Ectodermal cell (in vitro differentiated cells): ENCODE measurements at regions not wholly inside any gene's neighbourhood (a gene's known extent, or its start where the extent isn't known, plus 50 kb on each side); places are given as distances from the start of the nearest gene placed in this dataset.

Experiments
- H3K27ac ChIP-seq: 2 replicates; pipeline ENCODE4 v1.7.0; 2013; ENCODE audit warnings: mild to moderate bottlenecking, low read depth, low read length; ENCODE audit not compliant: insufficient read depth, poor library complexity, severe bottlenecking
- H3K27me3 ChIP-seq: 2 replicates; pipeline ENCODE4 v1.7.0; 2013; ENCODE audit warnings: mild to moderate bottlenecking, low read length; ENCODE audit not compliant: insufficient read depth, control insufficient read depth, poor library complexity, severe bottlenecking
- H3K36me3 ChIP-seq: one replicate; pipeline ENCODE4 v1.7.0; 2013; ENCODE audit warnings: low read length; ENCODE audit not compliant: control insufficient read depth, insufficient read depth
- H3K4me1 ChIP-seq: one replicate; pipeline ENCODE4 v1.7.0; 2013; ENCODE audit warnings: low read length; ENCODE audit not compliant: control insufficient read depth, insufficient read depth
- H3K4me3 ChIP-seq: 2 replicates; pipeline ENCODE4 v1.7.0; 2013; ENCODE audit warnings: low read depth, low read length, control low read depth; ENCODE audit not compliant: insufficient read depth
- H3K9me3 ChIP-seq: 2 replicates; pipeline ENCODE4 v1.7.0; 2013; ENCODE audit warnings: mild to moderate bottlenecking, low read length, moderate library complexity; ENCODE audit not compliant: control insufficient read depth
- WGBS, 2 experiments: methylation state at CpG; one replicate each; pipeline ENCODE4 v1.1.7; 2013; ENCODE audit warnings: missing lambda C conversion rate in 2 of 2; 5-methylcytosine and 5-hydroxymethylcytosine counted together

DNA sequence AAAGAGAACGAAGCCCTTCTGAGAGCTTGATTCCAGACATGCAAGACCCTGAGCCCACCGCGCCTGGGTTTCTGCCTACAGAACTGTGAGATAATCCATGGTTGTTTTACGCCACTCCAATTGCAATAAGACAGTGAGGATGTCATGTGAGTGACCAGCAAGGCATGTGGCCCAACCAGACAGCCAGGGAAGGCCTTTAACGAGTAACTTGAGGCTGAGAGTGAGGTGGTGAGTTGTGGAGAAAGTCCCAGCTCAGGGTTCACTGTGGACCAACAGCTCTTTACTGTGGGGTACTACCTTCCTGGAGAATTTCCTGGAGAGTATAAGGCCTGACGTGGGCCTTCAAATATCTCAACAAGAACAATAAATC lies 153.9 kb downstream of the ETS2 start:
- Histone ChIP-seq H3K36me3 (no peaks in the 10 kb centered on the region), H3K4me1 (no peaks in the 10 kb centered on the region), H3K27ac (no peak overlapping the region), H3K27me3 (no peaks in the 10 kb centered on the region), H3K4me3 (no peak overlapping the region), H3K9me3 (no peaks in the 10 kb centered on the region)
- WGBS, 2 experiments, result 94 to 95% methylated on average over 6 of the region's 6 CpGs

DNA sequence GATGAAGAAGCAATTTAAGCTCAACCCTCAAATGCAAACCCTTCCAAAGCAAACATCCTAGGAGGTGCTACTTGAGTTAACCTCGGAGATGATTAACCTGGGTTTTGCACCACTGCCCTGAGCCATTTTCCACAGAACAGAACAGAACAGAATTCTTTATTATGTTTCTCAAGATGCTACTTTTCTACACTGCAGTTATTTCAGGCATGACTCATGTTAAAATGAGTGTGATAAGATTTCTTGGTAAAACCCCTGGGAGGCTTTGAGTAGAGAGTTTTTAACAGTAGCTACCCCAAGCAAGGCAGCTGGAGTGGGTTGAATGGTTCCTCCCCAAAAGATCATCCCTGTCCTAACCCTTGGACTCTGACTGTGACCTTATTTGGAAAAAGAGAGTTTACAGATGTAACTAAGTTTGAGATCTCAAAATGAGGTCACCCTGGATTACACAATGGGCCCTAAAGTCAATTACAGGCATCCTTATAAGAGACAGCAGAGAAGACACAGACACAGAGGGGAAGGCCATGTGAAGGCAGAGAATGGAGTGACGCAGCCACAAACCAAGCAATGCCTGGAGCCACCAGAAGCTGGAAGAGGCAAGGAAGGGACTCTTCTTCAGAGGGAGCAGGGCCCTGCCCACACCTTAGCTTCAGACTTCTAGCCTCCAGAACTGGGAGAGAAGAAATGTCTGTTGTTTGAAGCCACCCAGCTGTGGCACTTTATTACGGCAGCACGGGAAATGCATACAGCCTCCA lies 153.4 kb downstream of the ETS2 start:
- H3K36me3 ChIP-seq, result no peaks in the 10 kb centered on the region
- H3K27ac ChIP-seq, result no peak overlapping the region
- no peak overlapping the region for H3K4me3 ChIP-seq
- WGBS, 2 experiments, result 95 to 97% methylated on average over 4 of the region's 4 CpGs
- H3K4me1 ChIP-seq, result no peaks in the 10 kb centered on the region
- H3K27me3 ChIP-seq, result no peaks in the 10 kb centered on the region
- no peaks in the 10 kb centered on the region for H3K9me3 ChIP-seq

- Histone ChIP-seq H3K36me3 (no peaks in the 10 kb centered on the region), H3K27me3 (no peaks in the 10 kb centered on the region), H3K27ac (no peak overlapping the region), H3K4me1 (no peaks in the 10 kb centered on the region), H3K4me3 (no peak overlapping the region), H3K9me3 (no peaks in the 10 kb centered on the region)
- 87 to 91% methylated on average over 3 of the region's 3 CpGs for WGBS, 2 experiments
Observed at GRCh38 chr21:38958323-38958705, 152.6 kb downstream of the ETS2 start.

DNA sequence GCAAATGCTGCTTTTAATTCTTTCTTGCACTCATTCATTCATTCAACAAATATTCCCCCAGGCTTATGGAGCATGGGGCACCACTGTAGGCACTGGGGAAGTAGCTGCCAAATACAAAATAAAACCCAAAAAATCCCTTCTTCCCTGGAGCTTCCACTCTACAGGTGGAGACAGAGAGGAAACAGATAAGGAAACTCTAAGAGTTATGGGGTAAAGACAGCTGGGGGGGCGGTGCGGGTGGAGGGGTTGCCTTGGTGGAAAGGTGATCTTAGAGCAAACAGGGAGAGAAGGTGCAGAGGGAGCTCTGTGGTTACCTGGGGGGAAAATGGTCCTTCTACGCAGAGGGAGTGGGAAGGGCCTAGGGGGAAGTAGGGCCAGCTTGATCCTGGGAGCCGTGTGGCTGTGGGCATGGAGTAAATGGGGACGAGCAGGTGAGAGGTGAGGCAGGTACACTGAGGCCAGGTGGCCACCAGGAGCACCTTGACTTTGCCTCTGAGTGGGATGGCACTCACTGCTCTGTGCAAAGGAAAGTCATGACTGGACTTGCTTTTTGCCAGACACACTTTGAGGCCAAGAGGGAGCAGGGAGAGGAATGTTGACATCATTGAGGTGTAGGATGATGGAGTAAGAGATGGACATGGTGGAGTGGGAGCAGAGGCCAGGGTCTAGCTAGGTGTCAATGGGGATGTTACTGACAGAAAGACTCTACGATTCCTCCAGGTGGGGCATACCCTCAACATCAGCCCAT lies 152.0 kb downstream of the ETS2 start:
- H3K4me1 ChIP-seq, result no peaks in the 10 kb centered on the region
- no peaks in the 10 kb centered on the region for H3K36me3 ChIP-seq
- no peaks in the 10 kb centered on the region for H3K9me3 ChIP-seq
- H3K4me3 ChIP-seq, result no peak overlapping the region
- no peak overlapping the region for H3K27ac ChIP-seq
- H3K27me3 ChIP-seq, result no peaks in the 10 kb centered on the region
- 84 to 87% methylated on average over 6 of the region's 6 CpGs for WGBS, 2 experiments

- Histone ChIP-seq H3K4me3 (no peak overlapping the region), H3K9me3 (no peaks in the 10 kb centered on the region), H3K4me1 (no peaks in the 10 kb centered on the region), H3K27ac (no peak overlapping the region), H3K27me3 (no peaks in the 10 kb centered on the region), H3K36me3 (no peaks in the 10 kb centered on the region)
- 89 to 90% methylated on average over 10 of the region's 10 CpGs for WGBS, 2 experiments
Observed at GRCh38 chr21:38956856-38957571, 151.3 kb downstream of the ETS2 start.

DNA sequence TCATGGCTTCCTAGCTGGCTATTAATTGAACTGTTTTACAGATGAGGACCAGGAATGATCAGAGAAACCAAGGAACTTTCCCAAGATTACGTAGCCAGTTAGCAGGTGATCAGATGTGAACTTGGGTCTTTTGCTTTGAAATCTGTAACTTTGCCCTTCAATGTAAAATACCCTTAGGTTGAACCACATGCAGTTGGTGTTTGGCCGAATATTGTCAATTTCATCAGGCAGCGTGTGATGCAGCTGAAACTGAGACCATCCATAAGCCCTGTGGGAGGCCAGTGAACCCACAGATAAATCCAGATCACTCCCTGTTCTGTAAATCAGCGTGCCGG lies 150.8 kb downstream of the ETS2 start:
- Histone ChIP-seq H3K4me3 (no peak overlapping the region), H3K27ac (no peak overlapping the region), H3K27me3 (no peaks in the 10 kb centered on the region), H3K36me3 (no peaks in the 10 kb centered on the region), H3K9me3 (no peaks in the 10 kb centered on the region), H3K4me1 (no peaks in the 10 kb centered on the region)
- WGBS, 2 experiments, result 88 to 90% methylated on average over 5 of the region's 5 CpGs

- Histone ChIP-seq H3K27me3 (no peaks in the 10 kb centered on the region), H3K4me1 (no peaks in the 10 kb centered on the region), H3K9me3 (no peaks in the 10 kb centered on the region), H3K36me3 (no peaks in the 10 kb centered on the region), H3K4me3 (no peak overlapping the region), H3K27ac (no peak overlapping the region)
- 90 to 94% methylated on average over 6 of the region's 6 CpGs for WGBS, 2 experiments
Observed at GRCh38 chr21:38956007-38956406, 150.3 kb downstream of the ETS2 start.

DNA sequence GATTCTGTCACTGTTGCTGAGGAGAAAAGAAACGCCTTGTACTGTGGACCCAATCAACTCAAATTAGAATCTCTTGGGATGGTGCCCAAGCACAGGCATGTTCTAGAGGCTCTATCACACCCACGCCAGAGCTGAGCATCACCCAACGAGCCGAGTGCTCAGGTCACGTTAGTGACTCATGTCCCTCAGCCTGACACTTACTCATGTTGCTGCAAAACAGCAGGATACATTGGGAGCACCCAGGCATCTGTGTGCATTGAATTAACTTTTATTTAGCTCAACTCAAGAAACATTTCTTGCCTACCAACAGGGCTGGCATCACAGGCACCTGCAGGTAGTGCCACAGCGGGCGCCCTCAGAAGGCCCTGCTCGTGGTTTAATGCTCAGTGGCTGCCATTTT lies 149.8 kb downstream of the ETS2 start:
- WGBS, 2 experiments, result 94% methylated on average over 8 of the region's 8 CpGs
- Histone ChIP-seq H3K4me1 (no peaks in the 10 kb centered on the region), H3K36me3 (no peaks in the 10 kb centered on the region), H3K27me3 (no peaks in the 10 kb centered on the region), H3K4me3 (no peak overlapping the region), H3K27ac (no peak overlapping the region), H3K9me3 (no peaks in the 10 kb centered on the region)

- 88 to 92% methylated on average over 3 of the region's 3 CpGs for WGBS, 2 experiments
- no peak overlapping the region for H3K27ac ChIP-seq
- no peak overlapping the region for H3K4me3 ChIP-seq
- no peaks in the 10 kb centered on the region for H3K9me3 ChIP-seq
- H3K36me3 ChIP-seq, result no peaks in the 10 kb centered on the region
- no peaks in the 10 kb centered on the region for H3K27me3 ChIP-seq
- no peaks in the 10 kb centered on the region for H3K4me1 ChIP-seq
Observed at GRCh38 chr21:38954588-38955004, 148.9 kb downstream of the ETS2 start.

- no peaks in the 10 kb centered on the region for H3K4me1 ChIP-seq
- peaks cover under 1% of the 10 kb centered on the region for H3K27me3 ChIP-seq
- no peaks in the 10 kb centered on the region for H3K9me3 ChIP-seq
- no peak overlapping the region for H3K4me3 ChIP-seq
- WGBS, 2 experiments, result 94 to 97% methylated on average over 5 of the region's 5 CpGs
- no peaks in the 10 kb centered on the region for H3K36me3 ChIP-seq
- H3K27ac ChIP-seq, result no peak overlapping the region
Observed at GRCh38 chr21:38953516-38953915, 147.8 kb downstream of the ETS2 start.
